H9 (cell line): ENCODE measurements at regions not wholly inside any gene's neighbourhood (a gene's known extent, or its start where the extent isn't known, plus 50 kb on each side); places are given as distances from the start of the nearest gene placed in this dataset.

Experiments used
- DNase-seq: peaks from one replicate; pipeline ENCODE4 v3.0.0-alpha.2; 2017
- H2AFZ ChIP-seq: one replicate; pipeline ENCODE4 v1.6.1; 2013; ENCODE audit warnings: mild to moderate bottlenecking, low read length, control low read depth, moderate library complexity
- H2AK5ac ChIP-seq: 2 replicates; pipeline ENCODE4 v1.6.1; 2013; ENCODE audit warnings: low read length, control low read depth, mixed read lengths; ENCODE audit not compliant: insufficient read length
- H2BK120ac ChIP-seq: one replicate; pipeline ENCODE4 v1.6.1; 2013; ENCODE audit warnings: low read depth, mild to moderate bottlenecking, low read length, control low read depth, inconsistent platforms; ENCODE audit not compliant: poor library complexity, severe bottlenecking
- H2BK12ac ChIP-seq: 2 replicates; pipeline ENCODE4 v1.6.1; 2013; ENCODE audit warnings: low read length, control low read depth, mixed read lengths, low read depth; ENCODE audit not compliant: insufficient read length
- H2BK15ac ChIP-seq: 2 replicates; pipeline ENCODE4 v1.6.1; 2013; ENCODE audit warnings: low read depth, low read length, control low read depth
- H2BK20ac ChIP-seq: one replicate; pipeline ENCODE4 v1.6.1; 2013; ENCODE audit warnings: low read depth, mild to moderate bottlenecking, low read length, control low read depth, inconsistent platforms; ENCODE audit not compliant: poor library complexity, severe bottlenecking
- H2BK5ac ChIP-seq: 2 replicates; pipeline ENCODE4 v1.6.1; 2013; ENCODE audit warnings: low read length, control low read depth, mixed read lengths; ENCODE audit not compliant: insufficient read length
- H3K14ac ChIP-seq: 2 replicates; pipeline ENCODE4 v1.6.1; 2013; ENCODE audit warnings: low read length, control low read depth; ENCODE audit not compliant: insufficient read depth
- H3K18ac ChIP-seq: 2 replicates; pipeline ENCODE4 v1.6.1; 2013; ENCODE audit warnings: low read depth, mild to moderate bottlenecking, mixed read lengths, low read length, control low read depth; ENCODE audit not compliant: insufficient read length
- H3K23ac ChIP-seq: 2 replicates; pipeline ENCODE4 v1.6.1; 2013; ENCODE audit warnings: low read length, control low read depth, mixed read lengths, low read depth; ENCODE audit not compliant: insufficient read length
- H3K23me2 ChIP-seq: 2 replicates; pipeline ENCODE4 v1.6.1; 2013; ENCODE audit warnings: low read depth, mild to moderate bottlenecking, mixed read lengths, low read length, control low read depth; ENCODE audit not compliant: insufficient read length, poor library complexity, severe bottlenecking
- H3K27ac ChIP-seq: 2 replicates; pipeline ENCODE4 v1.5.1; 2013; ENCODE audit warnings: low read length, control low read depth, mixed read lengths, low read depth; ENCODE audit not compliant: insufficient read length
- H3K27me3 ChIP-seq: 2 replicates; pipeline ENCODE4 v1.6.1; 2013; ENCODE audit warnings: low read length, control low read depth, inconsistent platforms; ENCODE audit not compliant: insufficient read depth
- H3K4ac ChIP-seq: 2 replicates; pipeline ENCODE4 v1.6.1; 2013; ENCODE audit warnings: low read depth, mild to moderate bottlenecking, control low read depth, inconsistent platforms, low read length, moderate library complexity
- H3K4me1 ChIP-seq: 2 replicates; pipeline ENCODE4 v1.6.1; 2013; ENCODE audit warnings: low read length, control low read depth, inconsistent platforms; ENCODE audit not compliant: insufficient read depth
- H3K4me2 ChIP-seq: 2 replicates; pipeline ENCODE4 v1.6.1; 2013; ENCODE audit warnings: low read length, control low read depth, mixed read lengths; ENCODE audit not compliant: insufficient read length, insufficient read depth
- H3K56ac ChIP-seq: 2 replicates; pipeline ENCODE4 v1.6.1; 2013; ENCODE audit warnings: low read depth, mild to moderate bottlenecking, mixed read lengths, low read length, control low read depth; ENCODE audit not compliant: insufficient read length
- H3K79me1 ChIP-seq: 2 replicates; pipeline ENCODE4 v1.6.1; 2013; ENCODE audit warnings: low read depth, mild to moderate bottlenecking, moderate library complexity, low read length, control low read depth, inconsistent platforms; ENCODE audit not compliant: insufficient read depth, poor library complexity, severe bottlenecking
- H3K79me2 ChIP-seq: 2 replicates; pipeline ENCODE4 v1.6.1; 2013; ENCODE audit warnings: low read length, control low read depth, inconsistent platforms; ENCODE audit not compliant: insufficient read depth
- H3K9ac ChIP-seq: 2 replicates; pipeline ENCODE4 v1.6.1; 2013; ENCODE audit warnings: low read length, control low read depth, mixed read lengths; ENCODE audit not compliant: insufficient read length; ENCODE audit errors: extremely low read depth
- H3K9me3 ChIP-seq: one replicate; pipeline ENCODE4 v1.6.1; 2013; ENCODE audit warnings: low read depth, low read length, inconsistent platforms; ENCODE audit not compliant: control insufficient read depth
- H3T11ph ChIP-seq: one replicate; pipeline ENCODE4 v1.6.1; 2013; ENCODE audit warnings: mild to moderate bottlenecking, low read length, control low read depth, inconsistent platforms
- H4K20me1 ChIP-seq: one replicate; pipeline ENCODE4 v1.6.1; 2013; ENCODE audit not compliant: control insufficient read depth, insufficient read length, insufficient read depth
- H4K5ac ChIP-seq: 2 replicates; pipeline ENCODE4 v1.6.1; 2013; ENCODE audit warnings: low read depth, mild to moderate bottlenecking, mixed read lengths, low read length, control low read depth; ENCODE audit not compliant: insufficient read length
- H4K8ac ChIP-seq: replicated peaks from 2 replicates; pipeline ENCODE4 v1.6.1; 2013; ENCODE audit warnings: low read length, control low read depth, mixed read lengths, low read depth; ENCODE audit not compliant: insufficient read length
- H4K91ac ChIP-seq: 2 replicates; pipeline ENCODE4 v1.6.1; 2013; ENCODE audit warnings: low read depth, mild to moderate bottlenecking, moderate library complexity, mixed read lengths, low read length, control low read depth; ENCODE audit not compliant: insufficient read length
- H3K27ac Mint-ChIP-seq, 3 experiments: 2 replicates in 2 of 3; 3 replicates in 1 of 3; pipeline ENCODE4 v1.8.0; 2020 to 2021; ENCODE audit warnings: mixed read lengths in 3 of 3, mild to moderate bottlenecking in 1 of 3, moderate library complexity in 1 of 3
- H3K27me3 Mint-ChIP-seq: 2 replicates; pipeline ENCODE4 v1.8.0; 2021; ENCODE audit warnings: low read depth, mild to moderate bottlenecking, moderate library complexity, mixed read lengths
- H3K36me3 Mint-ChIP-seq, 3 experiments: 2 replicates in 2 of 3; 3 replicates in 1 of 3; pipeline ENCODE4 v1.8.0; 2020 to 2021; ENCODE audit warnings: low read depth in 3 of 3, mixed read lengths in 3 of 3; ENCODE audit not compliant: insufficient read depth in 1 of 3
- H3K4me1 Mint-ChIP-seq, 2 experiments: 2 replicates each; pipeline ENCODE4 v1.8.0; 2020; ENCODE audit warnings: mixed read lengths in 2 of 2
- H3K4me3 Mint-ChIP-seq, 2 experiments: 2 replicates in 1 of 2; 3 replicates in 1 of 2; pipeline ENCODE4 v1.8.0; 2020 to 2021; ENCODE audit warnings: mild to moderate bottlenecking in 2 of 2, mixed read lengths in 2 of 2, moderate library complexity in 1 of 2
- H3K9me3 Mint-ChIP-seq, 2 experiments: 2 replicates in 1 of 2; 3 replicates in 1 of 2; pipeline ENCODE4 v1.8.0; 2020; ENCODE audit warnings: mild to moderate bottlenecking in 2 of 2, mixed read lengths in 2 of 2, moderate library complexity in 1 of 2
- WGBS: extraction: QIAGEN DNeasy Blood & Tissue Kit; methylation state at CpG from one replicate; pipeline ENCODE4 v1.1.7; 2013; ENCODE audit warnings: missing lambda C conversion rate, low lambda C conversion rate, mixed read lengths; ENCODE audit not compliant: insufficient read length; ENCODE audit errors: extremely low coverage; 5-methylcytosine and 5-hydroxymethylcytosine counted together
- TF ChIP-seq, protein P1 (sequence below): fragments of 200-600 bp; sonication (generic); conservative IDR thresholded peaks from 3 replicates; pipeline ENCODE4 v1.8.0; 2021; ENCODE audit warnings: antibody characterized with exemption, mild to moderate bottlenecking

DNA sequence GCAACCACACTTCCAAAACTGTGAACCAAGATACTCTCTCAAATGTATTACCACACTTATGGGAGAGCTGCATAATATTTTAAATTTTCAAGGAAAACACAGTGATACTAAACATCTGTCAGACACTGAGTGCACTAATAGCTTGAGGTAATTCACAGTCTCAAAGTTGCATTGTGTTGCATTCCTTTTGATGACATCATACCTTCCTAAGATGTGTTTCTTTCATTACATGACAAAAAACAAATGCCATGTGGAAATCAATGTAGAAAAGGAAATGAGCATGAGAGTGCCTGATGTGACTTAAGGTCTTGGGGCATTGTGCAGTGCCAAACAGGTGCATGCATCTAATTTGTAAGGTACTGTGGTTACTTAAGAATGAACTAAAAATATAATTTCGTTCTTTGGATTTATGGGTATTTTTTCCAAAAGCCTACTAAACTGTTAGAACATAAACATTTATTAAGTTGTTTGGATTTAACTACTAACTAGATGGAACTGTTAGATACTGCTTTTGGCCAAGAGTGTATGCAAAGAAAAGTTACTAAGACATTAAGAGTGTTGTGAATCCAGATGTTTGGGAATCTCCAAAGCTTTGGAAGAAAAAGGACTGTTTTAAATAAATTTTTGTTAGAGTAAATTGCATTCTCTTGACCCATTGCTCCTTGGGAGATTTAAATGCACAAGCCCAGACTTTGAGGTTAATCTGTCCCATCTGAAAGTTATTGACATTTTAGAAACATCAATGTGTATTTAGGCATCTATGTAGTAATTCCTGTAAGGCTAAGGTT is 496.2 kb upstream of the SEMA3D start:
- H3K18ac ChIP-seq: no peak overlapping the region
- H2AK5ac ChIP-seq: no peak overlapping the region
- no peak overlapping the region for H3T11ph ChIP-seq
- no peak for DNase-seq
- no peak overlapping the region for H3K27ac ChIP-seq
- H2BK12ac ChIP-seq: no peak overlapping the region
- H3K9me3 ChIP-seq: peaks cover 6% of the 10 kb centered on the region
- no peak overlapping the region for H2AFZ ChIP-seq
- no peaks in the 10 kb centered on the region for H3K27me3 Mint-ChIP-seq
- no peaks in the 10 kb centered on the region for H3K27me3 ChIP-seq
- H2BK120ac ChIP-seq: no peak overlapping the region
- H4K91ac ChIP-seq: no peak overlapping the region
- H3K36me3 Mint-ChIP-seq: peaks cover 30 to 51% (median 33%) of the 10 kb centered on the region in 3 experiments
- no peaks in the 10 kb centered on the region for H3K4me1 ChIP-seq
- no peak overlapping the region for H3K4ac ChIP-seq
- H3K4me1 Mint-ChIP-seq: peaks cover 5 to 14% of the 10 kb centered on the region in 2 experiments; a peak in 3 of 4 replicates
- no peak overlapping the region for H3K14ac ChIP-seq
- no peak overlapping the region for H2BK5ac ChIP-seq
- H3K9ac ChIP-seq: no peak overlapping the region
- H3K23me2 ChIP-seq: no peaks in the 10 kb centered on the region
- no peak overlapping the region for H2BK20ac ChIP-seq
- TF ChIP-seq, protein P1, sequence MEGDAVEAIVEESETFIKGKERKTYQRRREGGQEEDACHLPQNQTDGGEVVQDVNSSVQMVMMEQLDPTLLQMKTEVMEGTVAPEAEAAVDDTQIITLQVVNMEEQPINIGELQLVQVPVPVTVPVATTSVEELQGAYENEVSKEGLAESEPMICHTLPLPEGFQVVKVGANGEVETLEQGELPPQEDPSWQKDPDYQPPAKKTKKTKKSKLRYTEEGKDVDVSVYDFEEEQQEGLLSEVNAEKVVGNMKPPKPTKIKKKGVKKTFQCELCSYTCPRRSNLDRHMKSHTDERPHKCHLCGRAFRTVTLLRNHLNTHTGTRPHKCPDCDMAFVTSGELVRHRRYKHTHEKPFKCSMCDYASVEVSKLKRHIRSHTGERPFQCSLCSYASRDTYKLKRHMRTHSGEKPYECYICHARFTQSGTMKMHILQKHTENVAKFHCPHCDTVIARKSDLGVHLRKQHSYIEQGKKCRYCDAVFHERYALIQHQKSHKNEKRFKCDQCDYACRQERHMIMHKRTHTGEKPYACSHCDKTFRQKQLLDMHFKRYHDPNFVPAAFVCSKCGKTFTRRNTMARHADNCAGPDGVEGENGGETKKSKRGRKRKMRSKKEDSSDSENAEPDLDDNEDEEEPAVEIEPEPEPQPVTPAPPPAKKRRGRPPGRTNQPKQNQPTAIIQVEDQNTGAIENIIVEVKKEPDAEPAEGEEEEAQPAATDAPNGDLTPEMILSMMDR: no peak
- H3K4me3 Mint-ChIP-seq: no peak overlapping the region
- H3K56ac ChIP-seq: no peak overlapping the region
- no peak overlapping the region for H3K4me2 ChIP-seq
- peaks cover 41 to 46% of the 10 kb centered on the region in 2 experiments for H3K9me3 Mint-ChIP-seq
- WGBS: no CpG with 5 or more reads among the region's 1 CpG
- no peak overlapping the region for H4K8ac ChIP-seq
- H4K5ac ChIP-seq: no peak overlapping the region
- no peaks in the 10 kb centered on the region for H4K20me1 ChIP-seq
- H3K79me2 ChIP-seq: no peaks in the 10 kb centered on the region
- no peaks in the 10 kb centered on the region for H3K79me1 ChIP-seq
- H3K23ac ChIP-seq: no peak overlapping the region
- no peak overlapping the region for H3K27ac Mint-ChIP-seq
- no peak overlapping the region for H2BK15ac ChIP-seq
